Skeletal muscle tissue (tissue), 3 donors: ENCODE measurements at regions not wholly inside any gene's neighbourhood (a gene's known extent, or its start where the extent isn't known, plus 50 kb on each side); places are given as distances from the start of the nearest gene placed in this dataset.

Experiments used
- H3K27ac ChIP-seq: one replicate; pipeline ENCODE4 v1.7.0; 2013; ENCODE audit warnings: mild to moderate bottlenecking, low read depth, low read length, inconsistent platforms
- H3K27me3 ChIP-seq, 3 donors: one replicate each; pipeline ENCODE4 v1.7.0; 2013; ENCODE audit warnings: low read length in 3 of 3; ENCODE audit not compliant: control insufficient read depth in 3 of 3, insufficient read depth in 3 of 3
- H3K36me3 ChIP-seq, 3 donors: one replicate each; pipeline ENCODE4 v1.7.0; 2013; ENCODE audit warnings: low read length in 3 of 3; ENCODE audit not compliant: control insufficient read depth in 3 of 3, insufficient read depth in 3 of 3
- H3K4me1 ChIP-seq, 3 donors: one replicate each; pipeline ENCODE4 v1.7.0; 2013; ENCODE audit warnings: low read length in 3 of 3, mild to moderate bottlenecking in 3 of 3; ENCODE audit not compliant: control insufficient read depth in 3 of 3, insufficient read depth in 3 of 3
- H3K4me3 ChIP-seq, 3 donors: one replicate each; pipeline ENCODE4 v1.7.0; 2013; ENCODE audit warnings: low read length in 3 of 3
- H3K9ac ChIP-seq, 3 donors: one replicate each; pipeline ENCODE4 v1.7.0; 2013; ENCODE audit warnings: low read length in 3 of 3, mild to moderate bottlenecking in 3 of 3, moderate library complexity in 2 of 3, low read depth in 1 of 3
- H3K9me3 ChIP-seq, 3 donors: one replicate each; pipeline ENCODE4 v1.7.0; 2013; ENCODE audit warnings: low read length in 3 of 3; ENCODE audit not compliant: control insufficient read depth in 3 of 3
- donor health status: Osteomylitis.

- H3K4me1 ChIP-seq, result no peaks in the 10 kb centered on the region
- H3K9me3 ChIP-seq, result no peaks in the 10 kb centered on the region
- no peak overlapping the region for H3K4me3 ChIP-seq
- no peak overlapping the region for H3K27ac ChIP-seq
- no peaks in the 10 kb centered on the region for H3K36me3 ChIP-seq
- no peak overlapping the region for H3K9ac ChIP-seq
- H3K27me3 ChIP-seq, result no peaks in the 10 kb centered on the region
Measured at GRCh38 chr9:116015855-116016254, 137.7 kb upstream of the PAPPA start.

GRCh38 chr9:116020146-116020545, 133.4 kb upstream of the PAPPA start:
- Histone ChIP-seq H3K27me3 (no peaks in the 10 kb centered on the region), H3K4me3 (no peak overlapping the region), H3K27ac (no peak overlapping the region), H3K9ac (no peak overlapping the region), H3K9me3 (peaks cover 0 to 2% (median 0%) of the 10 kb centered on the region in 3 donors), H3K4me1 (no peaks in the 10 kb centered on the region), H3K36me3 (no peaks in the 10 kb centered on the region)

GRCh38 chr9:116020801-116021200, 132.8 kb upstream of the PAPPA start:
- no peak overlapping the region for H3K9ac ChIP-seq
- H3K36me3 ChIP-seq, result no peaks in the 10 kb centered on the region
- H3K4me1 ChIP-seq, result no peaks in the 10 kb centered on the region
- no peaks in the 10 kb centered on the region for H3K27me3 ChIP-seq
- H3K27ac ChIP-seq, result no peak overlapping the region
- H3K4me3 ChIP-seq, result no peak overlapping the region
- peaks cover 0 to 2% (median 0%) of the 10 kb centered on the region in 3 donors for H3K9me3 ChIP-seq

- Histone ChIP-seq H3K4me3 (no peak overlapping the region), H3K27ac (no peak overlapping the region), H3K9me3 (peaks cover 0 to 2% (median 0%) of the 10 kb centered on the region in 3 donors), H3K27me3 (no peaks in the 10 kb centered on the region), H3K36me3 (no peaks in the 10 kb centered on the region), H3K4me1 (no peaks in the 10 kb centered on the region), H3K9ac (no peak overlapping the region)
Measured at GRCh38 chr9:116027096-116027495, 126.5 kb upstream of the PAPPA start.

GRCh38 chr9:116027511-116027910, 126.1 kb upstream of the PAPPA start:
- H3K4me1 ChIP-seq, result no peaks in the 10 kb centered on the region

GRCh38 chr9:116027951-116028350, 125.6 kb upstream of the PAPPA start:
- Histone ChIP-seq H3K4me3 (no peak overlapping the region), H3K36me3 (no peaks in the 10 kb centered on the region), H3K9me3 (peaks cover 0 to 2% (median 0%) of the 10 kb centered on the region in 3 donors), H3K4me1 (no peaks in the 10 kb centered on the region), H3K9ac (no peak overlapping the region), H3K27me3 (no peaks in the 10 kb centered on the region), H3K27ac (no peak overlapping the region)

More at GRCh38 chr9:116027511-116027910, 126.1 kb upstream of the PAPPA start:
- Histone ChIP-seq H3K9ac (no peak overlapping the region), H3K4me3 (no peak overlapping the region), H3K27ac (no peak overlapping the region), H3K27me3 (no peaks in the 10 kb centered on the region), H3K36me3 (no peaks in the 10 kb centered on the region), H3K9me3 (peaks cover 0 to 2% (median 0%) of the 10 kb centered on the region in 3 donors)

- no peaks in the 10 kb centered on the region for H3K27me3 ChIP-seq
- no peak overlapping the region for H3K27ac ChIP-seq
- H3K36me3 ChIP-seq, result no peaks in the 10 kb centered on the region
- no peaks in the 10 kb centered on the region for H3K4me1 ChIP-seq
- H3K9me3 ChIP-seq, result no peaks in the 10 kb centered on the region
- no peak overlapping the region for H3K4me3 ChIP-seq
- no peak overlapping the region for H3K9ac ChIP-seq
Measured at GRCh38 chr9:116030517-116030916, 123.1 kb upstream of the PAPPA start.

- no peaks in the 10 kb centered on the region for H3K4me1 ChIP-seq
- no peak overlapping the region for H3K4me3 ChIP-seq
- no peaks in the 10 kb centered on the region for H3K27me3 ChIP-seq
- H3K27ac ChIP-seq, result no peak overlapping the region
- H3K9me3 ChIP-seq, result no peaks in the 10 kb centered on the region
- H3K9ac ChIP-seq, result no peak overlapping the region
- no peaks in the 10 kb centered on the region for H3K36me3 ChIP-seq
Measured at GRCh38 chr9:116032683-116033440, 120.7 kb upstream of the PAPPA start.

- H3K36me3 ChIP-seq, result no peaks in the 10 kb centered on the region
- no peaks in the 10 kb centered on the region for H3K27me3 ChIP-seq
- no peak overlapping the region for H3K4me3 ChIP-seq
- no peaks in the 10 kb centered on the region for H3K9me3 ChIP-seq
- no peak overlapping the region for H3K27ac ChIP-seq
- no peak overlapping the region for H3K9ac ChIP-seq
- H3K4me1 ChIP-seq, result no peaks in the 10 kb centered on the region
Measured at GRCh38 chr9:116039312-116039711, 114.3 kb upstream of the PAPPA start.

GRCh38 chr9:116039893-116040292, 113.7 kb upstream of the PAPPA start:
- no peaks in the 10 kb centered on the region for H3K4me1 ChIP-seq
- no peaks in the 10 kb centered on the region for H3K36me3 ChIP-seq
- H3K27ac ChIP-seq, result no peak overlapping the region
- no peak overlapping the region for H3K9ac ChIP-seq
- H3K4me3 ChIP-seq, result no peak overlapping the region
- H3K9me3 ChIP-seq, result no peaks in the 10 kb centered on the region
- no peaks in the 10 kb centered on the region for H3K27me3 ChIP-seq
